H1 (cell line): ENCODE measurements at regions not wholly inside any gene's neighbourhood (a gene's known extent, or its start where the extent isn't known, plus 50 kb on each side); places are given as distances from the start of the nearest gene placed in this dataset.

Experiments used
- GTF2F1 ChIP-seq: IDR thresholded peaks from 2 replicates; pipeline ENCODE4 v1.6.1; 2012; ENCODE audit warnings: low read depth, low read length, improper control_type of control experiment, borderline replicate concordance

GRCh38 chr2:12120281-12121150, 374.1 kb downstream of the LPIN1 start (continued):
- TF ChIP-seq GTF2F1: no peak
- TF ChIP-seq, all 59 proteins: peak for 0
